ENCODE measurements at regions not wholly inside any gene's neighbourhood (a gene's known extent, or its start where the extent isn't known, plus 50 kb on each side); places are given as distances from the start of the nearest gene placed in this dataset.
"Not testable (repeated sequence)": the region's sequence is repeated elsewhere in the genome, so short reads cannot be mapped to it uniquely, and the experiment has no call there.

- no peak for DNase-seq (ENCODE audit: low read depth in 2 of 2)
Measured at GRCh38 chr14:51444353-51445000, 204.4 kb downstream of the TMX1 start.

DNA sequence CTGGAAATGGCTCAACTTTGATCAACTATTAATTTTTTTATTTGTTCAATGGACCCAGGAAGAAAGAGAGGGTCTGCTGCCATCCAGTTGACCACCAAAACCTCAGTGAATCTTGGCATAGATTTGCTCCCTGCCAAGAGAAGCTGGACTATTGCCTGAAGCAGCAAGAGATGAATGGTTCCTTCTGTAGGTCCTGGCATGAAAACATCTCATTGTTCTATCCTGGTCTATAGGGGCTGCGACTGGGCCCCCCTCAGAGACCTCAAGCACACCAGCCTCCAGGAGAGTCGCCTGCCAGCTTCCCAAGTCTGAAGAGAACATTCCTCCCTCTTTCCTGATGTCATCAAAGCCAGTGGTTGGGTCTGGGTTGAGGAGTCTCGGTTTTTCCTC lies 204.9 kb downstream of the TMX1 start:
- no peak for DNase-seq (ENCODE audit: low read depth in 2 of 2)

GRCh38 chr14:51446771-51447170 lies 204.9 kb upstream of the FRMD6 start:
- no peak for DNase-seq (ENCODE audit: low read depth in 2 of 2)

DNA sequence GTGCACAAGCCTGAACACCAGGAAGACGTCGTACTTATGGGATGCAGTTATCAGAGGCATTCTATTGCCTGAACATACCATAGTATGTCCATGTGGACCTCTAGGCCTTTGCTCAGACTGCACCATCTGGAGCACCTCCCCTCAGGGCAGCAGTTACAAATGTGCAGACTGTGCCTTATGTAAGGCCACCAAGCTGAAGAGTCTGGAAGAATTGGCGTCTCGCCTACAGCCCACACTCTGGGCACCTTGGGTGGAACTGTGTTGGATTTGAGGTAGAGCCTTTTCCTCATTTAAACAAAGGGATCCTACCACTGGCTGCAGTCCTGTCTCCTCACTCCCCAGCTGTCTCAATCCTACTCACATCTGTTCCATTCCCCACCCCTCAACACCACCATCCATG lies 204.3 kb upstream of the FRMD6 start:
- DNase-seq (ENCODE audit: low read depth in 2 of 2), result no peak

DNA sequence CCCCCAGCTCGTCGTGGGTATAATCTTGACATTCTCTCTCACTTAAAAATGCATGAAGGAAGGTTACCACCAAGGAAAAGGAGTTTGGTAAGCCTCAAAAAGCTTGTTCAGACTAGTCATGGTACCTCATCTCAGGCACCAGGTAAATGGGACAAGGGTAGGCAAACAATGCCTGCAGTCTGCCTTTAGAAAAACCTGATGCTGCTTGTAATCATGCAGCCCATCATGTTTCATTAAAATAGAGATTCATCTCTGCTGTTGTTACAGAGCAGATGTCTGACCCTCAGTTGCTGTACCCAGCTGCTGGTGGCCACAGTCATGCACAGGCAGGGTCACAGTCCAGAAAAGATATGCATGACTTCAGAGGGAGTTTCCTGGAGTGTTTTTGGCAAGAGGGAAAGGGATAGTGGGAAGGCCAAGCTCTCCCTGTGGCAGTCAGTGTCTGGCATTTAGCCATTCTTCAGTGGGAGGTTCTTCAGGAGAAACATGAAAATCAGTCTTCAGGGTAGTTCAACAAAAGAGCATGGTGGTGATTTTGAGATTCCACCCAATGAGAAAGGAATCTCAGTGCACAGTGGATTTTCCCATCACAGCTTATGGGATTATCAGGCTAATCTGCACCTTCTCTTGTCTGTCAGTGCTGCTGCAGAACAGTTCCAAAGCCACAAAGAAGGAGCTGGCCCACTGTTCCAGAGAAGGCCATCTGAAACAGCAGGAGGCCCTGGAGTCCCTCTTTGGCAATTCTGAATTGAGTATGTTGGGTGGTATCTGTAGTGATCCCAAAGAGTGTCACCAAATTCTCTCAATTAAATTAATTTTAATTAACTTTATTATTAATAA lies 202.7 kb upstream of the FRMD6 start:
- no peak for DNase-seq (ENCODE audit: low read depth in 2 of 2)

- DNase-seq (ENCODE audit: low read depth in 2 of 2), result no peak
Measured at GRCh38 chr14:51449681-51450080, 202.0 kb upstream of the FRMD6 start.

GRCh38 chr14:51451561-51451960 lies 200.1 kb upstream of the FRMD6 start:
- DNase-seq (ENCODE audit: low read depth in 2 of 2), result no peak

- DNase-seq (ENCODE audit: low read depth in 2 of 2), result no peak
Measured at GRCh38 chr14:51453869-51454268, 197.8 kb upstream of the FRMD6 start.

- no peak for DNase-seq (ENCODE audit: low read depth in 2 of 2)
Measured at GRCh38 chr14:51454351-51454750, 197.4 kb upstream of the FRMD6 start.

DNA sequence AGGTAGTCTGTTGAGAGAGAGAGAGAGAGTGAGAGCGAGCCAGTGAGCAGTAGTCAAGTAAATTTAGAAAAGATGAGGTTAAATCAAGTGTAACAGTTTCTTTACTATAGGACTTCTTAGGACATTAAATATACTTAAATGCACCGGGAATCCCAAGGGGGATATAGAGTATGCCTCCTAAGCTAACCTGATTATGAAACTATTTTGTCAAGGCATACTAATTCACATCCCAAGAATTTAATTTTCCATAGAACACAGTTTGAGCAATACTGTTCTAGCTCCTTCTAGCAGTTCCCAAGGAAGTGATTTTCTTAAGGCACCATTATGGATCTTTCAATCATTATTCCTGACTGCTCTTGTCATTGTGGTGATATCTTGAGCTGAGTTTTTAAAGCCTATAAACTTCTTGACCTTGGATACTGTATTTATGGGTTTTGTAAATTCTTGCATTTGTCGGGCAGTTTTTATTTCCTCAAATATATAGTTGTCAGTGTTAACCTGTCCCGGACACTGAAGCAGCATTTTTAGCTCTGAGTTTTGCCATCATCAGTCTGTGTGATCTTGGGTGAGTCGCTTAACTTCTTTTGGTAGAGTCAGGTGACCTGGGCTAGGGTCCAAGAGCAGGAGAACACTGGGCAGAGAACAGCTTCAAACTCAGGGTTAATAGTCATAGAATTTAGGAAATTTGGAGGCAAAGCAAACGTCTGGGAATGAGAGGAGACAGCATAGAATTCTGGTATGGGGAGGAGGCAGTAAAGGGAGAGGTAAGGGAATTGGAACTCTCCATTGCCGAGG lies 196.5 kb upstream of the FRMD6 start:
- DNase-seq (ENCODE audit: low read depth in 2 of 2), result no peak

GRCh38 chr14:51457843-51458562 lies 193.7 kb upstream of the FRMD6 start:
- DNase-seq (ENCODE audit: low read depth in 2 of 2), result no peak

DNA sequence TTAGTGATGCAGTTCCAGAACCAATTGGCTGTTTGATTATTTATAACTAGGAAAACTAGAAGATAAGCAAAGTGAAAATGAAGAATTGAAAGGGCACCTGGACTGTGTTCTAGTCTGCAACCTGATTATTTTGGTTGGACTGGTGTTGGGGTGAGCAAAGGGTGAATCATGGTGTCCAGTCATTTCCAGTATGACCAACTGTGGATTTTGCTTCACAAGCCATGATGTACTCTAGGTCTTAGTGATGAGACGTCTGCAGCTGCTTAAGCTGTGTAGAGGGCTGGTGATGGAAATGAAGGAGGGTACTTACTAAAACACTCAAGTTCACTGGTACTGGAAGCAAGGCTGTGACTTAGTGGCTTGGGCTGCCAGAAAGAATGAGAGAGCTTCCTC lies 193.2 kb upstream of the FRMD6 start:
- DNase-seq (ENCODE audit: low read depth in 2 of 2), result no peak

- DNase-seq (ENCODE audit: low read depth in 2 of 2), result no peak
Measured at GRCh38 chr14:51460011-51460410, 191.7 kb upstream of the FRMD6 start.

- no peak for DNase-seq (ENCODE audit: low read depth in 2 of 2)
Measured at GRCh38 chr14:51462182-51462581, 189.5 kb upstream of the FRMD6 start.

DNA sequence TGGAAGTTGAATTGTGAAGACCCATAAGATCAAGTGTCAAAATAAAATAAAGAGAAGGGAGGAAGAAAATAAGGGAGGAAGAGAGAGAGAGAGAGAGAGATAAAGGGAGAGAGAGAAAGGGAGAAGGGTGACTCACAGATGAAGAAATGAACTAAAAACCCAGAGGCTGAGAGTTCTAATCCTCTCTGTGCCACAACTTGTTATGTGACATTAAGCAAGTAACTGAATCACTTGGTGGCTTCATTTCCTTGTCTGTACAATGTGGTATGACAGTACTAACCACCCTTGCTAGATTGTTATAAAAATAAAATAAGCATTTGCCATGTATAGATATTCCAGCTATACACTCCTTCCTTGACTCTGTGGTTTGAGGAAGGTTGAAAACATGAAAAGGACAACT lies 189.0 kb upstream of the FRMD6 start:
- DNase-seq (ENCODE audit: low read depth in 2 of 2), result no peak

DNA sequence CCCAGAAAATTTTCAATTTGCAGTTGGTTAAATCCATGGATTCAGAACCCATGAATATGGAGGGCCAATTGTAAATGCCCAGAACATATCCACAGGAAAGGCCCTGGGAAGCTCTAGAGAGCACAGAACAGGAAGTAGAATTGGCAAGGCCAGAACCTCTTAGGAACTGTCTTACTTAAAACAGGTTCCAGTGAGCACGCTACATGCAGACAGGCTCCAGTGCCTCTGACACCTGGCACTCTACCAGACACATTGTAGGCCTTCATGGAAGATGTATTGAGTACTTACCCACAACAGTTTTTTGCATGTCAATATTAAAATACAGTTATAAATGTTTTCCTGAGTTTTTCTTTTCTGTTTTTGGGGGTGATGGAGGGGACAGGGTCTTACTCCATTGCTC lies 188.2 kb upstream of the FRMD6 start:
- DNase-seq (ENCODE audit: low read depth in 2 of 2), result no peak

DNA sequence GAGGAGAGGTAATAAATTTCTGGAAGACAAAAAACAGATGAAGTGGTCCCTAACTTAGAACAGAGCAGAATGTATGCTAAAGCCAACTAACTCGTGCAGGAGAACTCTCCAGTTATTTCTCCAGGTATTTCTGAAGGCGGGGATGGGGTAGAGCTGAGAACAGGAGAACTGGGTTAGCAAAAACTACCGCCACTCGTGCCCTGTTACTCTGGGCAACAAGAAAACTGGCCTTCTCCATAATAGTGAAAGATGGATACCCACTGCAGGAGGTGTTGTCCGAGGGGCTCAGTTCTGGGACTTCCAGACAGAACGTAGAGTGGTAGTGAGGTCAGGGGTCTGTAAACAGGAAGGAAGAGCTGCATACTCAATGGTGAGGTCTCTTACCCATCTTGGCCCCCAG lies 187.3 kb upstream of the FRMD6 start:
- no peak for DNase-seq (ENCODE audit: low read depth in 2 of 2)

DNA sequence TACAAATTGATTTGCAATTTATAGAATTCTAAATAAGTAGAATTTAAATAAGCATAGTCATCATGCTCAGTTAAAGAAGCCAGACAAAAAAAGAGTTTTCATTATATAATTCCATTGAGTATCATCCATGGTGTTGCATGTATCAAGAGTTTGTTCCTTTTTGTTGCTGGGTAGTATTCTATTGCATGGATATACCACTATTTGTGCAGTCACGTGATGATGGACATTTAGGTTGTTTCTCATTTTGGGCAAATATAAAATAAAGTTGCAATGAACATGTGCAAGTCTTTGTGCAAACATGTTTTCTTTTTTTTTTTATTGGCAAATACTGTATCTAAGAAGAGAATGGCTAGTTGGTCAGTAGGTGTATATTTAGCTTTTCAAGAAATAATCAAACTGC lies 186.2 kb upstream of the FRMD6 start:
- no peak for DNase-seq (ENCODE audit: low read depth in 2 of 2)

DNA sequence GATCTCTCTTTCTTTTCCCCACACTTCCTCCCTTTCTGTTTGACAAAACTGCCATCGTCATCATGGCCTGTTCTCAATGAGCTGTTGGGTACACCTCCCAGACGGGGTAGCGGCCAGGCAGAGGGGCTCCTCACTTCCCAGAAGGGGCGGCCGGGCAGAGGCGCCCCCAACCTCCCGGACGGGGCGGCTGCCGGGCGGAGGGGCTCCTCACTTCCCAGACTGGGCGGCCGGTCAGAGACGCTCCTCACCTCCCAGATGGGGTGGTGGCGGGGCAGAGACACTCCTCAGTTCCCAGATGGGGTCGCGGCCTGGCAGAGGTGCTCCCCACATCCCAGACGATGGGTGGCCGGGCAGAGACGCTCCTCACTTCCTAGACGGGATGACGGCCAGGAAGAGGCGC lies 184.3 kb upstream of the FRMD6 start:
- DNase-seq (ENCODE audit: low read depth in 2 of 2), result not testable (repeated sequence)

DNA sequence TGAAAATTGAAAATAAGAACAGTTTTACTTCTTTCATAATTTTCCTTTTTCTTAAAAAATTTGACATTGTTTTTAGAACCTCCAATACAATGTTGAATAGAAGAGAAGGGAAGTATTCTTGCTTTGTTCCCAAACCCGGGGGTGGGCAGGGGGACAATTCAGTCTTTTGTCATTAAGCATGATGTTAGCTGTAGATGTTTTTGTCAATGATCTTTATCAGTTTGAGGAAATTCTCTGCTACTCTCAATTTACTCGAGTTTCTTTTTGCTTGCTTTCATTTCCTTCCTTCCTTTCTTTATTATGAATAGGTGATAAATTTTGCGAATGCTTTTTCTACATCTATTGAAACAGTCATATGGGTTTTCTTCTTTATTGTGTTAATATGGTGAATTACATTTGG lies 183.2 kb upstream of the FRMD6 start:
- no peak for DNase-seq (ENCODE audit: low read depth in 2 of 2)

DNA sequence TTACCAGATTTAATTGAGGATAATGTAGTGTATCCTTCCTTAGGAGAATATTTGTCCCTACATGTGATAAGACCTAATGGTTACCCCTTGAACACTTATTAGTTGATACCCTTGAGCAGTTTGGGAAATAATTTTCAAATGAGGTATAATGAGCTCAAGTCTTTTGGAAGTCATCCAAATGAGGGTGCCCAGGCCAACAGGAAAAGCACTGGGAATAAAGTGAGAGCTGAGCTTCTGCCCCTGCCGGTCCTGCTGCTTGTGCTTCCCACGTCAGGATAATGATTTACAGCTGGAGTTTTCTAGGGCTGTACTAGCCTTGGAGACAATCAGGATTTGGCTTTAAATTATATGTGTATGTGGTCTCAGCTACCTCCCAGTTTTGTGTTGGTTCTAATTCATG lies 178.8 kb upstream of the FRMD6 start:
- DNase-seq (ENCODE audit: low read depth in 2 of 2), result no peak

DNA sequence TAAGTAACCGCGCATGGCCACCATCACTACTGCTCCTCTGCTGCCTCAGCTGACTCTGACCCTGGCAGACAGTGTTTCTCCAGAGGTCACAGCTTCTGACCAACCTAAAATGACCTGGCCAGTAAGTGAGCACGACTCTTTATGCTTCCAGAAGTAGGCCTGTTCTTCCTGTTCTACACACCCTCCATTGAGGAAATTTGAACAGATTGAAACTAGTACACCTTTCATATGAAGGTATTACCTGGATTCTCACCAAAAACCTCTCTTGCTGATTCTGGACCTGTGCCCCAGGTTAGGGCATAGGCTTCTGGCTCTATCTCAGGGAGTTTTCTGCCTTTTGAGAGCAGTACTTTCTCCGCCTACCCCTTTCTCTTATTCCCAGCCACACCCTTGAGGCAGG lies 178.4 kb upstream of the FRMD6 start:
- DNase-seq (ENCODE audit: low read depth in 2 of 2), result no peak

All from stimulated activated CD4-positive, alpha-beta T cell treated with anti-CD3 and anti-CD28 coated beads, Interleukin-1b, Interleukin-23, amount 100 ng/mL, for 4 hours (primary cell).